SK-N-SH treated with all-trans-retinoic acid at 6 μM for 48 hours (cell line): ENCODE measurements at regions not wholly inside any gene's neighbourhood (a gene's known extent, or its start where the extent isn't known, plus 50 kb on each side); places are given as distances from the start of the nearest gene placed in this dataset.

ENCODE experiments used
- ARNTL ChIP-seq: fragments of 450-650 bp; formaldehyde crosslinking; IDR thresholded peaks from 2 replicates; pipeline ENCODE4 v1.5.0; 2020; ENCODE audit warnings: low read depth, mild to moderate bottlenecking, moderate library complexity, borderline replicate concordance
- ESRRG ChIP-seq: fragments of 250-450 bp; sonication (Bioruptor Pico); IDR thresholded peaks from 2 replicates; pipeline ENCODE4 v1.6.1; 2021; ENCODE audit warnings: mild to moderate bottlenecking
- SNAI2 ChIP-seq: fragments of 250-450 bp; sonication (Bioruptor Pico); IDR thresholded peaks from 2 replicates; pipeline ENCODE4 v1.5.0; 2020; ENCODE audit warnings: mild to moderate bottlenecking, moderate library complexity
- TOX ChIP-seq: fragments of 250-450 bp; sonication (Bioruptor Pico); IDR thresholded peaks from 2 replicates; pipeline ENCODE4 v1.8.0; 2021; ENCODE audit warnings: mild to moderate bottlenecking, moderate library complexity, borderline replicate concordance
- ZC3H10 ChIP-seq: fragments of 250-450 bp; sonication (Bioruptor Pico); IDR thresholded peaks from 2 replicates; pipeline ENCODE4 v1.5.1; 2021; ENCODE audit warnings: mild to moderate bottlenecking, moderate library complexity
- ZFP3 ChIP-seq: fragments of 250-450 bp; sonication (Bioruptor Pico); IDR thresholded peaks from 2 replicates; pipeline ENCODE4 v1.5.0; 2020; ENCODE audit warnings: mild to moderate bottlenecking, moderate library complexity
- ZFP30 ChIP-seq: fragments of 450-650 bp; formaldehyde crosslinking; IDR thresholded peaks from 2 replicates; pipeline ENCODE4 v1.5.0; 2022; ENCODE audit warnings: mild to moderate bottlenecking, moderate library complexity
- ZNF565 ChIP-seq: fragments of 450-650 bp; formaldehyde crosslinking; conservative IDR thresholded peaks from 2 replicates; pipeline ENCODE4 v1.5.0; 2020; ENCODE audit warnings: low read depth, mild to moderate bottlenecking, moderate library complexity
- ZNF70 ChIP-seq: fragments of 450-650 bp; formaldehyde crosslinking; IDR thresholded peaks from 2 replicates; pipeline ENCODE4 v1.5.0; 2020; ENCODE audit warnings: mild to moderate bottlenecking, moderate library complexity
- ZNF8 ChIP-seq: fragments of 450-650 bp; formaldehyde crosslinking; IDR thresholded peaks from 2 replicates; pipeline ENCODE4 v1.5.0; 2020; ENCODE audit warnings: mild to moderate bottlenecking, moderate library complexity
- TF ChIP-seq, protein P1 (sequence below): fragments of 250-450 bp; sonication (Bioruptor Pico); IDR thresholded peaks from 2 replicates; pipeline ENCODE4 v1.5.1; 2020; ENCODE audit warnings: low read depth, mild to moderate bottlenecking, moderate library complexity
- TF ChIP-seq, protein P2 (sequence below): fragments of 250-450 bp; sonication (Bioruptor Pico); IDR thresholded peaks from 2 replicates; pipeline ENCODE4 v1.8.0; 2020; ENCODE audit warnings: mild to moderate bottlenecking, moderate library complexity, borderline replicate concordance
- TF ChIP-seq, protein P3 (sequence below): fragments of 250-450 bp; sonication (Bioruptor Pico); IDR thresholded peaks from 2 replicates; pipeline ENCODE4 v1.5.1; 2021; ENCODE audit warnings: mild to moderate bottlenecking, moderate library complexity

DNA sequence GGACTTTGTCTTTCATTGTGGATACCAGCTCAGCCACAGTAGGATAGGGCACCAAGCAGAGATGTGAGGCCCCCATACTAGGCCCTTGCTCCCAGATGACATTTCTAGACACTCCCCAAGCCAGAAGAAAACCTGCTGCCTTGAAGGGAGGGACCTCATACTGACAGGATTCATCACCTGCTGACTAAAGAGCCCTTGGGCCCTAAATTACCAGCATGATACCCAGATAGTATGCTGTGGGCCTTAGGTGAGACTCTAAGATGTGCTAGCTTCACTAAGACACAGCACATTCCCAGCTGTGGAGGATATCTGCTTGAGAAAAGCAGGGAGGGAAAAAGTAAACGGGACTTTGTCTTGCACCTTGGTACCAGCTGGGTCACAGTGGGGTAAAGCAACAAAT is 324.0 kb downstream of the TBL1XR1 start:
- no peak for TF ChIP-seq ZNF70
- TF ChIP-seq ZFP3 (CRISPR knock-in tag), result no peak
- no peak for TF ChIP-seq ZNF8 (CRISPR knock-in tag)
- TF ChIP-seq, protein P1, sequence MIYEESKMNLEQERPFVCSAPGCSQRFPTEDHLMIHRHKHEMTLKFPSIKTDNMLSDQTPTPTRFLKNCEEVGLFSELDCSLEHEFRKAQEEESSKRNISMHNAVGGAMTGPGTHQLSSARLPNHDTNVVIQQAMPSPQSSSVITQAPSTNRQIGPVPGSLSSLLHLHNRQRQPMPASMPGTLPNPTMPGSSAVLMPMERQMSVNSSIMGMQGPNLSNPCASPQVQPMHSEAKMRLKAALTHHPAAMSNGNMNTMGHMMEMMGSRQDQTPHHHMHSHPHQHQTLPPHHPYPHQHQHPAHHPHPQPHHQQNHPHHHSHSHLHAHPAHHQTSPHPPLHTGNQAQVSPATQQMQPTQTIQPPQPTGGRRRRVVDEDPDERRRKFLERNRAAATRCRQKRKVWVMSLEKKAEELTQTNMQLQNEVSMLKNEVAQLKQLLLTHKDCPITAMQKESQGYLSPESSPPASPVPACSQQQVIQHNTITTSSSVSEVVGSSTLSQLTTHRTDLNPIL, result no peak
- no peak for TF ChIP-seq ZNF565 (CRISPR knock-in tag)
- TF ChIP-seq SNAI2 (CRISPR knock-in tag), result no peak
- TF ChIP-seq ZC3H10 (CRISPR knock-in tag), result no peak
- TF ChIP-seq ZFP30 (CRISPR knock-in tag), result no peak
- TF ChIP-seq TOX (CRISPR knock-in tag), result no peak
- no peak for TF ChIP-seq ARNTL
- TF ChIP-seq, protein P2, sequence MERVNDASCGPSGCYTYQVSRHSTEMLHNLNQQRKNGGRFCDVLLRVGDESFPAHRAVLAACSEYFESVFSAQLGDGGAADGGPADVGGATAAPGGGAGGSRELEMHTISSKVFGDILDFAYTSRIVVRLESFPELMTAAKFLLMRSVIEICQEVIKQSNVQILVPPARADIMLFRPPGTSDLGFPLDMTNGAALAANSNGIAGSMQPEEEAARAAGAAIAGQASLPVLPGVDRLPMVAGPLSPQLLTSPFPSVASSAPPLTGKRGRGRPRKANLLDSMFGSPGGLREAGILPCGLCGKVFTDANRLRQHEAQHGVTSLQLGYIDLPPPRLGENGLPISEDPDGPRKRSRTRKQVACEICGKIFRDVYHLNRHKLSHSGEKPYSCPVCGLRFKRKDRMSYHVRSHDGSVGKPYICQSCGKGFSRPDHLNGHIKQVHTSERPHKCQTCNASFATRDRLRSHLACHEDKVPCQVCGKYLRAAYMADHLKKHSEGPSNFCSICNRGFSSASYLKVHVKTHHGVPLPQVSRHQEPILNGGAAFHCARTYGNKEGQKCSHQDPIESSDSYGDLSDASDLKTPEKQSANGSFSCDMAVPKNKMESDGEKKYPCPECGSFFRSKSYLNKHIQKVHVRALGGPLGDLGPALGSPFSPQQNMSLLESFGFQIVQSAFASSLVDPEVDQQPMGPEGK, result no peak
- TF ChIP-seq, protein P3, sequence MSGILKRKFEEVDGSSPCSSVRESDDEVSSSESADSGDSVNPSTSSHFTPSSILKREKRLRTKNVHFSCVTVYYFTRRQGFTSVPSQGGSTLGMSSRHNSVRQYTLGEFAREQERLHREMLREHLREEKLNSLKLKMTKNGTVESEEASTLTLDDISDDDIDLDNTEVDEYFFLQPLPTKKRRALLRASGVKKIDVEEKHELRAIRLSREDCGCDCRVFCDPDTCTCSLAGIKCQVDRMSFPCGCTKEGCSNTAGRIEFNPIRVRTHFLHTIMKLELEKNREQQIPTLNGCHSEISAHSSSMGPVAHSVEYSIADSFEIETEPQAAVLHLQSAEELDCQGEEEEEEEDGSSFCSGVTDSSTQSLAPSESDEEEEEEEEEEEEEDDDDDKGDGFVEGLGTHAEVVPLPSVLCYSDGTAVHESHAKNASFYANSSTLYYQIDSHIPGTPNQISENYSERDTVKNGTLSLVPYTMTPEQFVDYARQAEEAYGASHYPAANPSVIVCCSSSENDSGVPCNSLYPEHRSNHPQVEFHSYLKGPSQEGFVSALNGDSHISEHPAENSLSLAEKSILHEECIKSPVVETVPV (CRISPR knock-in tag), result no peak
- no peak for TF ChIP-seq ESRRG
